GM10248 (cell line): ENCODE measurements at regions not wholly inside any gene's neighbourhood (a gene's known extent, or its start where the extent isn't known, plus 50 kb on each side); places are given as distances from the start of the nearest gene placed in this dataset.

Experiments used
- CTCF ChIA-PET: fragments of 300-600 bp; sonication (Branson Sonifier 250); formaldehyde crosslinking; extraction: SDS; loops from one replicate; lab custom pipeline; 2021; ENCODE audit warnings: antibody characterized with exemption; lab: Yijun Ruan, JAX
- POLR2A ChIA-PET: fragments of 350-650 bp; sonication (Branson Sonifier 250); formaldehyde crosslinking; extraction: SDS; loops from one replicate; lab custom pipeline; 2020; ENCODE audit warnings: antibody characterized with exemption; lab: Yijun Ruan, JAX
- DNase-seq: peaks from one replicate; pipeline ENCODE4 v3.0.0; 2012; ENCODE audit errors: extremely low spot score
- TF ChIP-seq, protein P1 (sequence below): IDR thresholded peaks from 2 replicates; pipeline ENCODE4 v1.5.1; 2012; ENCODE audit warnings: mild to moderate bottlenecking, low read depth; ENCODE audit errors: extremely low read depth, missing control alignments, control extremely low read depth

DNA sequence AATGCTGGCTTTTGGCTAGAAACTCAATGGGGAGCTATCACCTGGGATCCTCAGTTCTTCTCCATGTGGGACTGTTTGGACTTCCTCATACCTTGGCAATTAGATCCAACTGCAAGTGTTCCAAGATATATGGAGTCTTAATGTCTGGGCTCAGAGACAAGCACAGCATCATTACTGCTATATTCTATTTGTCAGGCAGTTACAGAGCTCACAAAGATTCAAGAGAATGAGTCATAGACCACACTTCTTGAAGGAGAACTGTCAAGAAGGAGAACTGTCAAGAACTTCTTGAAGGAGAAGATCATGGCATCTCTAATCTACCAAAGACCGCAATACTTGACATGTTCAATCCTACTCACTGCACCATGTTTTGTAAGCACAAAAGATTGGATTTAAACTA is 106.8 kb upstream of the NREP start:
- no peak for DNase-seq
- CTCF ChIA-PET, result interaction anchor here (2.4 to 3.8 kb wide), 2 partner anchors 9 to 15 kb away, joined by 8 to 18 read pairs; no protein-coding TSS in a partner anchor
- TF ChIP-seq, protein P1, sequence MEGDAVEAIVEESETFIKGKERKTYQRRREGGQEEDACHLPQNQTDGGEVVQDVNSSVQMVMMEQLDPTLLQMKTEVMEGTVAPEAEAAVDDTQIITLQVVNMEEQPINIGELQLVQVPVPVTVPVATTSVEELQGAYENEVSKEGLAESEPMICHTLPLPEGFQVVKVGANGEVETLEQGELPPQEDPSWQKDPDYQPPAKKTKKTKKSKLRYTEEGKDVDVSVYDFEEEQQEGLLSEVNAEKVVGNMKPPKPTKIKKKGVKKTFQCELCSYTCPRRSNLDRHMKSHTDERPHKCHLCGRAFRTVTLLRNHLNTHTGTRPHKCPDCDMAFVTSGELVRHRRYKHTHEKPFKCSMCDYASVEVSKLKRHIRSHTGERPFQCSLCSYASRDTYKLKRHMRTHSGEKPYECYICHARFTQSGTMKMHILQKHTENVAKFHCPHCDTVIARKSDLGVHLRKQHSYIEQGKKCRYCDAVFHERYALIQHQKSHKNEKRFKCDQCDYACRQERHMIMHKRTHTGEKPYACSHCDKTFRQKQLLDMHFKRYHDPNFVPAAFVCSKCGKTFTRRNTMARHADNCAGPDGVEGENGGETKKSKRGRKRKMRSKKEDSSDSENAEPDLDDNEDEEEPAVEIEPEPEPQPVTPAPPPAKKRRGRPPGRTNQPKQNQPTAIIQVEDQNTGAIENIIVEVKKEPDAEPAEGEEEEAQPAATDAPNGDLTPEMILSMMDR, result no peak
- POLR2A ChIA-PET, result no interaction called here

DNA sequence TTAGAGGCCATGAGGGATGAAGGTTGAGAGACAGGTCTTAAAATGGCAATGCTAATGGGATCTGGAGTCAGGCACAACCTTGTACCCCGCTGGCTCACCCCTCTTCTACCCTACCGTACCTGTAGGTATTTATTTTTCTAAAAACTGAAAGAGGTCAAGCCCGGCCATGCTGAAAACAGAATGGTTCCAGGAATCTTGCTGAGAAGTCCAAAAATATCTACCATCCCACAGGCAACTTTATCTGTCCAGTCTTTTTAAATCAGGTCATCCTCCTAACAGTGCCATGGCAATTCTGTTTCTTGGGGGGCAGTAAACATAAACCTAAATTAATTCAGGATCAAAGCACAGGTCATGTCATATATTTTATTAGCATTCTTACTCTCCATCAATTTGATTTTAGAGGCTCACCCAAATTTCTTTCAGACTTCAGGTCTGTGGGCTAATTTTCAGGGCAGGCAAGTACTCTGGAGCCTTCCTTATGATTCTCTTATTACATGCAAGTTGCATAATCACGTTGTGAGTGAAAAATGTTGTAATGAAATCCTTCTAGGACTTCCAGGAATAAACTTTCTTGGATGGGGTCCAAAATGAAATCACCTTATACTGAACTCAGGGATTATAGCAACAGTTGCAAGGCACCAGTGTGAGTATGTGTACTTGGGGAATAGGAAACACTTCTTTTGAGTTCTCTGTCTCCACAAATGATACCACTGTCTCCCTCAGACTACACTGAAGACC is 102.7 kb upstream of the NREP start:
- ChIA-PET CTCF (interaction anchor here (1.2 to 1.4 kb wide), 2 partner anchors 10 to 12 kb away, joined by 3 to 5 read pairs; no protein-coding TSS in a partner anchor), POLR2A (no interaction called here)
- TF ChIP-seq, protein P1, result no peak
- DNase-seq, result no peak

DNA sequence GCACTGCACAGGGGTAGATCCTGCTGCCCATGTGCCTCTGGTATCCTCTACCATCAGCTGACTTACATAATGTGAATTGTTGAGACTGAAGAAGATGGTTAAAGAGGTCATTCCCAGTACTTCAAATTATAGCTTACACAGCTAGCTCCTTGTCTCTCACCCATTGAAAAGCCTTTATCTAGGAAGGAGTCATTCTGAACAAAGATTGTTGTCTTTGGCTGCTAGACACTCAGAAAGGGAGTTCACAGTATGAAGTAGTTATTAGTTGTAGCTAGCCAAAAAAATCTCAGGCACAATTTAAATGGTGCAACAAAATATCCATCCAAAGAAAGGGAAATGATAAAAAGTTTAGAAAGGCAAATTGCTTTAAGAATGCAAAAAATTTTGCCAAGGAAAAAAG is 102.0 kb upstream of the NREP start:
- DNase-seq, result no peak
- ChIA-PET CTCF (interaction anchor here (1.0 to 1.4 kb wide), 3 partner anchors 9 to 13 kb away, joined by 3 to 5 read pairs (median 3); no protein-coding TSS in a partner anchor), POLR2A (no interaction called here)
- TF ChIP-seq, protein P1, result no peak

DNA sequence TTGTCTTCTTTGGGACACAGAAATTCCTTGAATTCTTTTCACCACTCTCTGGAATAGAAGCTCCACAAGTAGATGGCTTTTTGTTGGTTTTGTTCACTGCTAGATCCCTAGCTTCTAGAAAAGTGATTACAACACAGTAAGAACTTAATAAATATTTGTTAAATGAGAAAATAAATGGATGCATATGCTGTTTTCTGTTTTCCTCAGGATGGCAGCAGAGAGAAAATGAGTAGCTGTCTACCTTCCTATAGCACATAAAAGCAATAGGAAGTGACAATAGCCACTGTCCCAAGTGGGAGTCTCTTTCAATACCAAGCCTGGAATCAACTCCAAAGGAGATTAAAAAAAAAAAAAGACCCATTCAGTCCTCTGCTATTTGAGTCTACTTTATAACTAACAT is 100.6 kb upstream of the NREP start:
- TF ChIP-seq, protein P1, result no peak
- CTCF ChIA-PET, result interaction anchor here (1.7 kb wide), 1 partner anchor 35 kb away, joined by 4 read pairs; no protein-coding TSS in a partner anchor

DNA sequence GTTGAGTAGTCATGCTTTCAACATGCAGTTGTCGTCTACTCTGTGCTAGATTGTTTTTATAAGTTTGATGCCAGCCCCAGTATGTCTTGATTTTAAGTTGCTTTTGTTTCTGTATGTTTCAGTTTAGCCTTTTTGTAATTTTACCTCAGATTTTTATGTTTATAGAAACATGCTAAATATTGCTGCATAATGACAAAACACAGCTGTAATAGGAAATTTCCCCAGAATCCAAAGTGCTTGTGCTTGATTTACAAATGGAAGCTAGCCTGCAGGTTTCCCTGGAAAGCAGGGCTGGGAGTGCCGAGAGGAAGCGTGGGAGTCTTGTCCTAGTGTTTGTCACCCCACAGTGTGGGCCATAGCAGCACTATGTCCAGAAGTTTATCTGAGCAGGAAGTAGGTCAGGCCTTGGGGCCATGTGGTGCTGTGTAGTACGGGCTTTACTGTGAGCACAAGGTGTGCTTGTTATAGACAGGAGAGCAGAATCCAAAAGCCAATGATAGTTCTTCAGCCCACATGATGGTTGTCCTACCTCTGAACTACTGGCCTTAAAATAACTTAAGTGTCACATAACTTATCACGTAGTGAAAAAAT is 100.0 kb upstream of the NREP start:
- POLR2A ChIA-PET, result no interaction called here
- DNase-seq, result no peak

More for the DNA sequence above, 100.6 kb upstream of the NREP start:
- no peak for DNase-seq
- POLR2A ChIA-PET, result no interaction called here

DNA sequence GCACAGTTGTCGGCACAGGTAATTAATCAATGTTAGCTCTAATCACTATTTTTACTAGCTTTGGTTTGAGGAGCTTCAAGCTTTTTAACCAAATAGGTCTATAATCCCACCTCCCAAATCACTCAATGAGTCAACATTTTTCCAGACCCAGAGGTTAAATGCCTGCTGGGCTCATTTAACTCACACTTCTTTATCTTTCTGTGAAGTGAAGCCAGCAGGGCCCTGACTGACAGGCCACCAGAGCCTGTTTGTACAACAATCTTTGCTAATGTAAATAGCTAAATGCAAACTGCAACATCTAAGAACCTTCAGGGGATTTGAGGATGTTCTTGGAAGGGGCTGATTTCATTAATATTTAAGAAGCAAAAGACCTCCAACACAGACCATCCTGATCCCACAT is 98.4 kb upstream of the NREP start:
- POLR2A ChIA-PET, result no interaction called here
- CTCF ChIA-PET, result interaction anchor here (0.9 to 4.5 kb wide), 7 partner anchors 8 to 305 kb away, joined by 3 to 18 read pairs (median 4); no protein-coding TSS in a partner anchor
- no peak for DNase-seq
- TF ChIP-seq, protein P1, result no peak

More for the DNA sequence above, 100.0 kb upstream of the NREP start:
- CTCF ChIA-PET, result interaction anchor here (1.3 to 4.5 kb wide), 4 partner anchors 7 to 289 kb away, joined by 4 to 18 read pairs (median 5); no protein-coding TSS in a partner anchor
- TF ChIP-seq, protein P1, result no peak
